ENCODE measurements at regions not wholly inside any gene's neighbourhood (a gene's known extent, or its start where the extent isn't known, plus 50 kb on each side); places are given as distances from the start of the nearest gene placed in this dataset.

DNA sequence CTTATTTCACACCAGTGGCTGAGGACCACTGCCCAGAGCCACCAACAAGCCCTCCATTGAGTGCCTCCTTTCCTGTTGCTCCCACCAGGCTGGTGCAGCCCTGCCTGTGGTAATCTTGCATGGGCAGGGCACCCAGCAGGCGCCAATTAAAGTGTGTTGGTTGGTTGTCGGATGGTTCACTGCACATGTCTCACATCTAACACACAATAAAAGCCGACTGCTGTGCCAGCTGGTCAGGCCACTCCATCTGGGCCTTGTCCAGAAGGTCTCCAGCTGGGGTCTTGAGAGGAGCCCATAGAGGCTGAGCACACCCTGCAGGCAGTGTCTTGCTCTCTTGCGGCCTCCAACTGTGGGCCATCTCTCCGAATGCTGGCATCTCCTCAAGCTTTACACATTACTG lies 494.8 kb upstream of the KLHL29 start:
- H3K36me3 ChIP-seq (ENCODE audit: control insufficient read depth, insufficient read depth, low read length): no peaks in the 10 kb centered on the region
- H3K18ac ChIP-seq (ENCODE audit: low read length): no peak overlapping the region
- no peak overlapping the region for H3K23ac ChIP-seq (ENCODE audit: low read length)
- no peak overlapping the region for H3K56ac ChIP-seq (ENCODE audit: low read length)
- H3K4me3 ChIP-seq (ENCODE audit: low read length): no peak overlapping the region
- H2BK120ac ChIP-seq (ENCODE audit: low read depth, low read length): no peak overlapping the region
- H2BK15ac ChIP-seq (replicated peaks; ENCODE audit: low read depth): no peak overlapping the region
- no peak overlapping the region for H2BK5ac ChIP-seq (ENCODE audit: low read length)
- H3K79me2 ChIP-seq (ENCODE audit: control insufficient read depth, insufficient read depth, low read length): no peaks in the 10 kb centered on the region
- H4K5ac ChIP-seq (ENCODE audit: low read length): no peak overlapping the region
- H3K9ac ChIP-seq (ENCODE audit: low read length): no peak overlapping the region
- no peak overlapping the region for H3K27ac ChIP-seq (ENCODE audit: low read depth, low read length)
- H3K4me1 ChIP-seq (ENCODE audit: control insufficient read depth, low read depth, low read length): no peaks in the 10 kb centered on the region
- no peak for DNase-seq
- no peak overlapping the region for H2AK5ac ChIP-seq (ENCODE audit: low read length)
- no peak overlapping the region for H4K8ac ChIP-seq (ENCODE audit: low read depth, low read length)
- no peaks in the 10 kb centered on the region for H3K27me3 ChIP-seq (ENCODE audit: insufficient read depth, low read length, poor library complexity)
- no peaks in the 10 kb centered on the region for H3K79me1 ChIP-seq (ENCODE audit: low read length)
- WGBS (ENCODE audit: extremely low coverage, insufficient coverage, low lambda C conversion rate): no CpG with 5 or more reads among the region's 5 CpGs
- no peak overlapping the region for H3K4ac ChIP-seq (ENCODE audit: low read depth, low read length)
- H3K4me2 ChIP-seq (ENCODE audit: low read length): no peak overlapping the region

DNA sequence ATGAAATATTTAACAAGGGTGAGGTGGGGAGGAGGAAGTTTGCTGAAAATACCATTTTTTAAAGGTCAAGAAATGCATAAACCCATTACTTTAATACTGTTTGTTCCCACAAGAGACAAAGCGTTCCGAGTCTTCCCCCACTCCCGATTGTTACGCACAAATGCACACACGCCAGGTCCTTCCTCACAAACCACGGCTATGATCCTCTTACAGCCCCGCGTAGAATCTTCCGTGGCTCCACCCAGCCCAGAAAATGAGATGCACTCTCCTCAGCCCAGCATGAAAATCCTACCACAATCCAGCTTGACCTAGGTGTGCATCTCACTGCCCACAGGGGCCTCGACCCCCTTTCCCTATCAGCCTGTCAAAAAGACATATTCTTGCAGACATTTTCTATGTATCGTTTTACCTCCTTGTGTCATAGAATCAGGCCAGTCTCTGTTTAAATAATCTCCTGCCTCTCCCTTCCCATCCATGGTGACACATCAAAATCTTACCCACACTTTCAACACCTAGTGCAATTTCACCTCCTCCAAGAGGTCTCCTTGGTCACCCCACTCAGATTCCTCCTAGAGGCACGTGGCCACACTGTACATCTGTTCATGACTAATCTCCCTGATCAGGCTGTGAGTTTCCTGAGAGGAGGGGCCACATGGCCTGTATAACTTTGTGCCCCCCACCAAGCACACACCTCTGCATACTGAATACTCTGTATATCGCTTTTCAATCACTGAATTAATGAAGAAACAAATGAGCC lies 491.0 kb upstream of the KLHL29 start:
- H2AK5ac ChIP-seq (ENCODE audit: low read length): no peak overlapping the region
- H4K5ac ChIP-seq (ENCODE audit: low read length): no peak overlapping the region
- no peaks in the 10 kb centered on the region for H3K79me1 ChIP-seq (ENCODE audit: low read length)
- H3K18ac ChIP-seq (ENCODE audit: low read length): no peak overlapping the region
- no peak overlapping the region for H2BK120ac ChIP-seq (ENCODE audit: low read depth, low read length)
- no CpG with 5 or more reads among the region's 13 CpGs for WGBS (ENCODE audit: extremely low coverage, insufficient coverage, low lambda C conversion rate)
- no peak overlapping the region for H3K56ac ChIP-seq (ENCODE audit: low read length)
- no peak overlapping the region for H3K27ac ChIP-seq (ENCODE audit: low read depth, low read length)
- no peaks in the 10 kb centered on the region for H3K79me2 ChIP-seq (ENCODE audit: control insufficient read depth, insufficient read depth, low read length)
- H4K8ac ChIP-seq (ENCODE audit: low read depth, low read length): no peak overlapping the region
- DNase-seq: no peak
- no peak overlapping the region for H2BK5ac ChIP-seq (ENCODE audit: low read length)
- no peak overlapping the region for H3K4me2 ChIP-seq (ENCODE audit: low read length)
- no peak overlapping the region for H3K4ac ChIP-seq (ENCODE audit: low read depth, low read length)
- no peak overlapping the region for H3K9ac ChIP-seq (ENCODE audit: low read length)
- no peak overlapping the region for H3K4me3 ChIP-seq (ENCODE audit: low read length)
- H2BK15ac ChIP-seq (replicated peaks; ENCODE audit: low read depth): no peak overlapping the region
- H3K27me3 ChIP-seq (ENCODE audit: insufficient read depth, low read length, poor library complexity): no peaks in the 10 kb centered on the region
- H3K23ac ChIP-seq (ENCODE audit: low read length): no peak overlapping the region
- H3K4me1 ChIP-seq (ENCODE audit: control insufficient read depth, low read depth, low read length): no peaks in the 10 kb centered on the region
- H3K36me3 ChIP-seq (ENCODE audit: control insufficient read depth, insufficient read depth, low read length): no peaks in the 10 kb centered on the region

DNA sequence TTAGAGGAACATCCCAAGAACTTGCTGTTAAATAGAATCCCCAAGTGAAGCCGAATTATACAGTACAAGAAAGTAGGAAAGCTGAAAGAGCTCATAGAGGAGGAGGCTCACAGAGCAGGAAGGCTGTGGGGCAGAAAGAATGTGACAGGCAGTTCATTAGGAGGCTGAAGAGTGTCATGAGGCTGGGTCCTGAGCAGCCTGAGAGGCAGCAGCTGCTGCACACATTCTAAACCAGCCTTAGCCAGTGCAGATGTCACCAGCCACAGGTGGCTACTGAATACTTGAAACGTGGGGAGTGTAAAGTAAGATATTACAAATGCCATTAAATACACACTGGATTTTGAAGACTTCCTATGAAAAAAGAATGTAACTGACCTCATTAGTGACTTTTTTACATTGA lies 490.2 kb upstream of the KLHL29 start:
- H2AK5ac ChIP-seq (ENCODE audit: low read length): no peak overlapping the region
- H4K5ac ChIP-seq (ENCODE audit: low read length): no peak overlapping the region
- no peak for DNase-seq
- H3K9ac ChIP-seq (ENCODE audit: low read length): no peak overlapping the region
- no CpG with 5 or more reads among the region's 2 CpGs for WGBS (ENCODE audit: extremely low coverage, insufficient coverage, low lambda C conversion rate)
- no peak overlapping the region for H3K56ac ChIP-seq (ENCODE audit: low read length)
- no peak overlapping the region for H4K8ac ChIP-seq (ENCODE audit: low read depth, low read length)
- H2BK120ac ChIP-seq (ENCODE audit: low read depth, low read length): no peak overlapping the region
- no peaks in the 10 kb centered on the region for H3K79me1 ChIP-seq (ENCODE audit: low read length)
- H3K4me1 ChIP-seq (ENCODE audit: control insufficient read depth, low read depth, low read length): no peaks in the 10 kb centered on the region
- H3K79me2 ChIP-seq (ENCODE audit: control insufficient read depth, insufficient read depth, low read length): no peaks in the 10 kb centered on the region
- no peaks in the 10 kb centered on the region for H3K36me3 ChIP-seq (ENCODE audit: control insufficient read depth, insufficient read depth, low read length)
- no peak overlapping the region for H3K23ac ChIP-seq (ENCODE audit: low read length)
- H3K4ac ChIP-seq (ENCODE audit: low read depth, low read length): no peak overlapping the region
- H3K18ac ChIP-seq (ENCODE audit: low read length): no peak overlapping the region
- no peak overlapping the region for H3K4me2 ChIP-seq (ENCODE audit: low read length)
- no peak overlapping the region for H2BK5ac ChIP-seq (ENCODE audit: low read length)
- no peak overlapping the region for H3K27ac ChIP-seq (ENCODE audit: low read depth, low read length)
- H2BK15ac ChIP-seq (replicated peaks; ENCODE audit: low read depth): no peak overlapping the region
- no peak overlapping the region for H3K4me3 ChIP-seq (ENCODE audit: low read length)
- no peaks in the 10 kb centered on the region for H3K27me3 ChIP-seq (ENCODE audit: insufficient read depth, low read length, poor library complexity)

DNA sequence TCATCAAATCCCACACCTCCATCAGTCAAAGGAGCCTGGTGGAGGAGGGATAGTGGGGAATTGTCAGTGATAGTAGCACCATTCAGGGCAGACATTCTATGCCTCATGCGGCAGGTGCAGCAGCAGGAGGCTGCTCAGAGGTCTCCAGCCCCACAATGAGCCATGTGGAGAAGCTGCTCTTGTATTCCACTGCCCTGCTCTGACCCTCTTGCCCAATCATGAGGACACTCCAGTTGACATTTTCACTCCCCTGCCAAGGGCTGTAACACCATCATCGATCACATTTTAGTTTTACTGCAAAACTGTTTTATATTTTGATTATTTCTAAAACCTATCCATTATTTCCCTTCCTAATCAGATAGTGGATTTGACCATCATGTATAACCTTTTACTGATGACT lies 487.6 kb upstream of the KLHL29 start:
- Histone ChIP-seq H3K4me3 (ENCODE audit: low read length) (no peak overlapping the region), H2BK120ac (ENCODE audit: low read depth, low read length) (no peak overlapping the region), H4K5ac (ENCODE audit: low read length) (no peak overlapping the region), H3K4ac (ENCODE audit: low read depth, low read length) (no peak overlapping the region), H3K4me1 (ENCODE audit: control insufficient read depth, low read depth, low read length) (no peaks in the 10 kb centered on the region), H3K27me3 (ENCODE audit: insufficient read depth, low read length, poor library complexity) (no peaks in the 10 kb centered on the region), H3K79me1 (ENCODE audit: low read length) (no peaks in the 10 kb centered on the region), H2AK5ac (ENCODE audit: low read length) (no peak overlapping the region), H3K56ac (ENCODE audit: low read length) (no peak overlapping the region), H3K27ac (ENCODE audit: low read depth, low read length) (no peak overlapping the region), H4K8ac (ENCODE audit: low read depth, low read length) (no peak overlapping the region), H3K18ac (ENCODE audit: low read length) (no peak overlapping the region), H2BK15ac (replicated peaks; ENCODE audit: low read depth) (no peak overlapping the region), H3K79me2 (ENCODE audit: control insufficient read depth, insufficient read depth, low read length) (no peaks in the 10 kb centered on the region), H2BK5ac (ENCODE audit: low read length) (no peak overlapping the region), H3K4me2 (ENCODE audit: low read length) (no peak overlapping the region), H3K23ac (ENCODE audit: low read length) (no peak overlapping the region), H3K9ac (ENCODE audit: low read length) (no peak overlapping the region), H3K36me3 (ENCODE audit: control insufficient read depth, insufficient read depth, low read length) (no peaks in the 10 kb centered on the region)
- WGBS (ENCODE audit: extremely low coverage, insufficient coverage, low lambda C conversion rate): no CpG with 5 or more reads among the region's 2 CpGs
- DNase-seq: no peak

DNA sequence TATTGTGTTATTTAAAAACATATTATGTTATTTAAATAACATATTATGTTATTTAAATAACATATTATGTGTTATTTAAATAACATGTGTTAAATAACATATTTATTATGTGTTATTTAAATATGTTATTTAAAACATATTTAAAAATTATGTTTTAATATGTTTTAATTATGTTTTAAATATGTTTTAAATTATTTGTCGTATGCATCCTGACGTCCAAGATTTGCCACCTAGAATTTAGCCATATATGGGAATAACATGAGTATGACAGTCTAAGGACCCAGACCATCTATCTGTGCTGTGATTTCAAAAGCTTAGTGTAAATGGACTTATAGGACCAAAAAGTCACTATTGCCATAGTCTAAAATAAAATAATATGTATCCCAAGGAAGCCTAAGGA lies 484.3 kb upstream of the KLHL29 start:
- H2AK5ac ChIP-seq (ENCODE audit: low read length): no peak overlapping the region
- no peak overlapping the region for H3K4ac ChIP-seq (ENCODE audit: low read depth, low read length)
- H3K18ac ChIP-seq (ENCODE audit: low read length): no peak overlapping the region
- no peaks in the 10 kb centered on the region for H3K36me3 ChIP-seq (ENCODE audit: control insufficient read depth, insufficient read depth, low read length)
- no peaks in the 10 kb centered on the region for H3K4me1 ChIP-seq (ENCODE audit: control insufficient read depth, low read depth, low read length)
- H3K27me3 ChIP-seq (ENCODE audit: insufficient read depth, low read length, poor library complexity): no peaks in the 10 kb centered on the region
- no peak for DNase-seq
- H4K5ac ChIP-seq (ENCODE audit: low read length): no peak overlapping the region
- 100% methylated on average over 1 of the region's 2 CpGs for WGBS (ENCODE audit: extremely low coverage, insufficient coverage, low lambda C conversion rate)
- H3K27ac ChIP-seq (ENCODE audit: low read depth, low read length): no peak overlapping the region
- no peak overlapping the region for H3K4me2 ChIP-seq (ENCODE audit: low read length)
- H3K79me1 ChIP-seq (ENCODE audit: low read length): no peaks in the 10 kb centered on the region
- no peak overlapping the region for H2BK5ac ChIP-seq (ENCODE audit: low read length)
- no peak overlapping the region for H2BK120ac ChIP-seq (ENCODE audit: low read depth, low read length)
- no peak overlapping the region for H3K56ac ChIP-seq (ENCODE audit: low read length)
- H3K79me2 ChIP-seq (ENCODE audit: control insufficient read depth, insufficient read depth, low read length): no peaks in the 10 kb centered on the region
- H3K4me3 ChIP-seq (ENCODE audit: low read length): no peak overlapping the region
- H4K8ac ChIP-seq (ENCODE audit: low read depth, low read length): no peak overlapping the region
- H3K9ac ChIP-seq (ENCODE audit: low read length): no peak overlapping the region
- H2BK15ac ChIP-seq (replicated peaks; ENCODE audit: low read depth): no peak overlapping the region
- no peak overlapping the region for H3K23ac ChIP-seq (ENCODE audit: low read length)
